HL-60 (cell line): ENCODE measurements at regions not wholly inside any gene's neighbourhood (a gene's known extent, or its start where the extent isn't known, plus 50 kb on each side); places are given as distances from the start of the nearest gene placed in this dataset.

Experiments used
- DNase-seq, 2 experiments: peaks; one replicate each; pipeline ENCODE4 v3.0.0-alpha.2; 2010 to 2020; ENCODE audit warnings: low read depth in 1 of 2, low spot score in 1 of 2
- H3K27ac ChIP-seq: fragments of 250-450 bp; sonication (Bioruptor Pico); replicated peaks from 2 replicates; pipeline ENCODE4 v1.5.1; 2020; ENCODE audit warnings: mild to moderate bottlenecking, moderate library complexity
- H3K27me3 ChIP-seq: fragments of 250-450 bp; sonication (Bioruptor Pico); 2 replicates; pipeline ENCODE4 v1.5.1; 2021; ENCODE audit warnings: mild to moderate bottlenecking, moderate library complexity; ENCODE audit not compliant: insufficient read depth, poor library complexity, severe bottlenecking
- H3K4me3 ChIP-seq: replicated peaks from 2 replicates; pipeline ENCODE4 v1.5.1; 2011; ENCODE audit warnings: mild to moderate bottlenecking, control low read depth, low read length; ENCODE audit not compliant: insufficient read depth
- CTCF ChIP-seq: IDR thresholded peaks from one replicate; pipeline ENCODE4 v1.5.1; 2011; ENCODE audit warnings: low read length, control low read depth, inconsistent platforms; ENCODE audit not compliant: insufficient read depth
- GABPA ChIP-seq: IDR thresholded peaks from 2 replicates; pipeline ENCODE4 v1.6.1; 2012; ENCODE audit warnings: low read depth
- POLR2AphosphoS5 ChIP-seq: IDR thresholded peaks from 2 replicates; pipeline ENCODE4 v1.6.1; 2012; ENCODE audit warnings: low read depth
- SPI1 ChIP-seq: IDR thresholded peaks from 2 replicates; pipeline ENCODE4 v1.6.1; 2012; ENCODE audit warnings: low read depth, mild to moderate bottlenecking, borderline replicate concordance
- TF ChIP-seq, protein P1 (sequence below): IDR thresholded peaks from 2 replicates; pipeline ENCODE4 v1.6.1; 2012; ENCODE audit warnings: low read depth; ENCODE audit not compliant: insufficient replicate concordance

GRCh38 chr5:99248066-99248465 lies 319.3 kb upstream of the CHD1 start:
- DNase-seq, result no peak
- Histone ChIP-seq H3K27ac (no peak overlapping the region), H3K4me3 (no peak overlapping the region), H3K27me3 (no peaks in the 10 kb centered on the region)
- TF ChIP-seq SPI1 (no peak), CTCF (no peak), GABPA (no peak), POLR2AphosphoS5 (no peak)
- TF ChIP-seq, protein P1, sequence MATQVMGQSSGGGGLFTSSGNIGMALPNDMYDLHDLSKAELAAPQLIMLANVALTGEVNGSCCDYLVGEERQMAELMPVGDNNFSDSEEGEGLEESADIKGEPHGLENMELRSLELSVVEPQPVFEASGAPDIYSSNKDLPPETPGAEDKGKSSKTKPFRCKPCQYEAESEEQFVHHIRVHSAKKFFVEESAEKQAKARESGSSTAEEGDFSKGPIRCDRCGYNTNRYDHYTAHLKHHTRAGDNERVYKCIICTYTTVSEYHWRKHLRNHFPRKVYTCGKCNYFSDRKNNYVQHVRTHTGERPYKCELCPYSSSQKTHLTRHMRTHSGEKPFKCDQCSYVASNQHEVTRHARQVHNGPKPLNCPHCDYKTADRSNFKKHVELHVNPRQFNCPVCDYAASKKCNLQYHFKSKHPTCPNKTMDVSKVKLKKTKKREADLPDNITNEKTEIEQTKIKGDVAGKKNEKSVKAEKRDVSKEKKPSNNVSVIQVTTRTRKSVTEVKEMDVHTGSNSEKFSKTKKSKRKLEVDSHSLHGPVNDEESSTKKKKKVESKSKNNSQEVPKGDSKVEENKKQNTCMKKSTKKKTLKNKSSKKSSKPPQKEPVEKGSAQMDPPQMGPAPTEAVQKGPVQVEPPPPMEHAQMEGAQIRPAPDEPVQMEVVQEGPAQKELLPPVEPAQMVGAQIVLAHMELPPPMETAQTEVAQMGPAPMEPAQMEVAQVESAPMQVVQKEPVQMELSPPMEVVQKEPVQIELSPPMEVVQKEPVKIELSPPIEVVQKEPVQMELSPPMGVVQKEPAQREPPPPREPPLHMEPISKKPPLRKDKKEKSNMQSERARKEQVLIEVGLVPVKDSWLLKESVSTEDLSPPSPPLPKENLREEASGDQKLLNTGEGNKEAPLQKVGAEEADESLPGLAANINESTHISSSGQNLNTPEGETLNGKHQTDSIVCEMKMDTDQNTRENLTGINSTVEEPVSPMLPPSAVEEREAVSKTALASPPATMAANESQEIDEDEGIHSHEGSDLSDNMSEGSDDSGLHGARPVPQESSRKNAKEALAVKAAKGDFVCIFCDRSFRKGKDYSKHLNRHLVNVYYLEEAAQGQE, result no peak

- H3K27me3 ChIP-seq, result no peaks in the 10 kb centered on the region
- H3K27ac ChIP-seq, result no peak overlapping the region
- DNase-seq, result no peak
- TF ChIP-seq POLR2AphosphoS5 (no peak), GABPA (no peak), SPI1 (no peak), CTCF (no peak)
- TF ChIP-seq, protein P1, result no peak
- H3K4me3 ChIP-seq, result no peak overlapping the region
Observed at GRCh38 chr5:99247346-99247745, 318.5 kb upstream of the CHD1 start.

DNA sequence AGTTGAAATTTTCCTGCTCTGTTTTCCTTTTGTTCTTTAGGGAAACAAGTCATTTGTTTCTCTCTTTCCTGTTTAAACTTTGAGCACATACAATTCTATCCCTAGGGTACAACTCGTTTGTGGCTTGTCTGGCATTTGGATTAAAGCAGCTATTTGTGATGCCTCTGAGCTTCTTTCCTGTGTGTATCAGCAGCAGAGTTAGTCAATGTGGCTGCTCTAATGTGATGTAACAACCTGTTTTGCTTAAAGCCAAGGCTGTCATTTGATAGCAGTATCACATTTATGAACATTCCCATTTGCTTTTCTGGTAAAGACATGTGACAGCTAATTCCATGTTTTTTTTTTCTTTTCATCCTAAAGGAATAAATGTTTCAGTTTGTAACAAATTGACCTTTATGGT lies 314.3 kb upstream of the CHD1 start:
- Histone ChIP-seq H3K27ac (no peak overlapping the region), H3K4me3 (no peak overlapping the region), H3K27me3 (no peaks in the 10 kb centered on the region)
- TF ChIP-seq, protein P1, result no peak
- TF ChIP-seq CTCF (no peak), POLR2AphosphoS5 (no peak), SPI1 (no peak), GABPA (no peak)
- no peak for DNase-seq
